OCI-LY7 (cell line): ENCODE measurements at regions not wholly inside any gene's neighbourhood (a gene's known extent, or its start where the extent isn't known, plus 50 kb on each side); places are given as distances from the start of the nearest gene placed in this dataset.

Source experiments
- BruUV-seq: library from RNA; stranded (reverse); fragments of 400-500 nt; replicated peaks from 2 replicates; lab custom pipeline; 2021; lab: Mats Ljungman, UMichigan
- CTCF ChIA-PET: fragments of 300-600 bp; sonication (Branson Sonifier 250); formaldehyde crosslinking; loops from one replicate; lab custom pipeline; 2022; ENCODE audit warnings: antibody characterized with exemption; ENCODE audit not compliant: unreplicated experiment; lab: Charles Lee
- POLR2A ChIA-PET: fragments of 300-600 bp; sonication (Branson Sonifier 250); formaldehyde crosslinking; loops from one replicate; lab custom pipeline; 2022; ENCODE audit warnings: antibody characterized with exemption; lab: Charles Lee
- DNase-seq: peaks from one replicate; pipeline ENCODE4 v3.0.0-alpha.2; 2015; ENCODE audit warnings: low spot score
- H2AFZ ChIP-seq: fragments of 200-600 bp; sonication (generic), shearing (Covaris generic); 2 replicates; pipeline ENCODE4 v1.6.1; 2014; ENCODE audit warnings: mild to moderate bottlenecking, antibody characterized with exemption, low read length, moderate library complexity
- H3K27ac ChIP-seq: fragments of 200-600 bp; sonication (generic); 2 replicates; pipeline ENCODE4 v1.5.1; 2014; ENCODE audit warnings: mixed run types, low read depth, mild to moderate bottlenecking, moderate library complexity, low read length, inconsistent platforms; ENCODE audit not compliant: poor library complexity, severe bottlenecking
- H3K36me3 ChIP-seq: fragments of 200-600 bp; sonication (generic); 2 replicates; pipeline ENCODE4 v1.6.1; 2014; ENCODE audit warnings: mild to moderate bottlenecking, antibody characterized with exemption, low read length, moderate library complexity, mixed read lengths; ENCODE audit not compliant: insufficient read depth
- H3K4me1 ChIP-seq: fragments of 200-600 bp; sonication (generic); 2 replicates; pipeline ENCODE4 v1.5.1; 2014; ENCODE audit warnings: mild to moderate bottlenecking, low read length; ENCODE audit not compliant: insufficient read depth, poor library complexity, severe bottlenecking
- H3K4me2 ChIP-seq: fragments of 200-600 bp; sonication (generic); 2 replicates; pipeline ENCODE4 v1.6.1; 2014; ENCODE audit warnings: mild to moderate bottlenecking, low read length
- H3K4me3 ChIP-seq: fragments of 200-600 bp; sonication (generic); 2 replicates; pipeline ENCODE4 v1.5.1; 2014; ENCODE audit warnings: mild to moderate bottlenecking, low read depth, low read length; ENCODE audit not compliant: poor library complexity, severe bottlenecking
- H3K79me2 ChIP-seq: fragments of 200-600 bp; sonication (generic); 2 replicates; pipeline ENCODE4 v1.6.1; 2016; ENCODE audit warnings: low read depth, mild to moderate bottlenecking, low read length, moderate library complexity, mixed read lengths; ENCODE audit not compliant: insufficient read depth
- H3K9me2 ChIP-seq: fragments of 200-600 bp; sonication (generic); 2 replicates; pipeline ENCODE4 v1.6.1; 2016; ENCODE audit warnings: mild to moderate bottlenecking, low read length, mixed read lengths; ENCODE audit not compliant: insufficient read depth
- H3K9me3 ChIP-seq: fragments of 200-600 bp; sonication (generic); 2 replicates; pipeline ENCODE4 v1.6.1; 2014; ENCODE audit warnings: mild to moderate bottlenecking, mixed run types, low read length, mixed read lengths
- H4K20me1 ChIP-seq: fragments of 200-600 bp; sonication (generic); 2 replicates; pipeline ENCODE4 v1.6.1; 2014; ENCODE audit warnings: mild to moderate bottlenecking, antibody characterized with exemption, low read length, moderate library complexity, mixed read lengths; ENCODE audit not compliant: insufficient read depth
- EZH2phosphoT487 ChIP-seq: fragments of 200-600 bp; sonication (generic); IDR thresholded peaks from 2 replicates; pipeline ENCODE4 v1.6.1; 2018; ENCODE audit warnings: low read depth, borderline replicate concordance, mild to moderate bottlenecking, mixed run types, antibody characterized with exemption, low read length, moderate library complexity, mixed read lengths
- intact Hi-C: fragments of 100-400 bp; cut with micrococcal nuclease; formaldehyde crosslinking; loops from one replicate; pipeline ENCODE4 v1.10.0; 2022; ENCODE audit not compliant: unreplicated experiment
- TF ChIP-seq, protein P1 (sequence below): fragments of 200-600 bp; sonication (generic); conservative IDR thresholded peaks from 2 replicates; pipeline ENCODE4 v1.5.1; 2014; ENCODE audit warnings: mild to moderate bottlenecking, antibody characterized with exemption, low read length, moderate library complexity, mixed read lengths

DNA sequence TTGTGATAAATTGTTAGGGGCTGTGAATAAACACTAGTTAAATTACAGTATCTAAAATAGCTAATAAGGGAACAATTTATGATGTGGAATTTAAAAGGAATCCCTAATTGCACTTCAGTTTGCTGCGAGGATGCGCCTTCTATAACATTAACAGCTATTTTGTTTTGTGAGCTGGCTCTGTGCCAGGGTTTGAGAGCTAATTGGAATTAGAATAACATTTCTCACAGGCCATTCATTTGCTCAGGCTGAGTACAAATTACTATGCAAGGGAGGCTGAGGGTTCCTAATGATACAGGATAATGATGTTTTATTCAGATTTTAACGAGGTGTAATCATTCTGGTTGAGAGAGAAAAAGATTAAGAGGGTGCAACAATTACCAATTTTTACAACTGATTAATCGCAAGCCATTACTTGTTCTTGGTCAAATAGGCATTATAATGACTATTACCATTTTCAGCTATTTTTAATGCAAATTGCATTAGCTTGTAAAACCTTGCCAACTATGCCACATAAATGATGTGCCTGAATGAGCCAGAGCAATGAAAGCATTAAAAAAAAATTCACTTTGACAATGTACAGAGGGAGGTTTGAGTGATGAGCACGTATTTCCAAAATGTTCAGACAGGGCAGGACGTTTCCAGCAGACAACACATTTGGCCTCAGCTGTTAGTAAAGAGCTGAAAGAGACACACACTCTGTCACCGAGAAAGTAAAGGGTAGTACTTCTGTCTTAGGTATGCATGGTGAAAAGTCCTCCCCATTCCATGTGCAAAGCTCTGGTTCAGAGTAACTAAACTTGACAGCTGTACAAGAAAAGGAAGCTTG, 576.5 kb downstream of the TLE1 start:
- CTCF ChIA-PET = no interaction called here
- BruUV-seq = no TSS peak
- intact Hi-C loops = no loop called here
- H3K9me2 ChIP-seq = no peaks in the 10 kb centered on the region
- no peaks in the 10 kb centered on the region for H3K36me3 ChIP-seq
- H3K9me3 ChIP-seq = no peaks in the 10 kb centered on the region
- H2AFZ ChIP-seq = no peak overlapping the region
- POLR2A ChIA-PET = no interaction called here
- H3K27ac ChIP-seq = no peak overlapping the region
- H3K4me1 ChIP-seq = no peaks in the 10 kb centered on the region
- TF ChIP-seq, protein P1, sequence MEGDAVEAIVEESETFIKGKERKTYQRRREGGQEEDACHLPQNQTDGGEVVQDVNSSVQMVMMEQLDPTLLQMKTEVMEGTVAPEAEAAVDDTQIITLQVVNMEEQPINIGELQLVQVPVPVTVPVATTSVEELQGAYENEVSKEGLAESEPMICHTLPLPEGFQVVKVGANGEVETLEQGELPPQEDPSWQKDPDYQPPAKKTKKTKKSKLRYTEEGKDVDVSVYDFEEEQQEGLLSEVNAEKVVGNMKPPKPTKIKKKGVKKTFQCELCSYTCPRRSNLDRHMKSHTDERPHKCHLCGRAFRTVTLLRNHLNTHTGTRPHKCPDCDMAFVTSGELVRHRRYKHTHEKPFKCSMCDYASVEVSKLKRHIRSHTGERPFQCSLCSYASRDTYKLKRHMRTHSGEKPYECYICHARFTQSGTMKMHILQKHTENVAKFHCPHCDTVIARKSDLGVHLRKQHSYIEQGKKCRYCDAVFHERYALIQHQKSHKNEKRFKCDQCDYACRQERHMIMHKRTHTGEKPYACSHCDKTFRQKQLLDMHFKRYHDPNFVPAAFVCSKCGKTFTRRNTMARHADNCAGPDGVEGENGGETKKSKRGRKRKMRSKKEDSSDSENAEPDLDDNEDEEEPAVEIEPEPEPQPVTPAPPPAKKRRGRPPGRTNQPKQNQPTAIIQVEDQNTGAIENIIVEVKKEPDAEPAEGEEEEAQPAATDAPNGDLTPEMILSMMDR = no peak
- TF ChIP-seq EZH2phosphoT487 = no peak
- H4K20me1 ChIP-seq = no peaks in the 10 kb centered on the region
- no peak overlapping the region for H3K4me2 ChIP-seq
- H3K4me3 ChIP-seq = no peak overlapping the region
- no peak for DNase-seq
- H3K79me2 ChIP-seq = no peaks in the 10 kb centered on the region

DNA sequence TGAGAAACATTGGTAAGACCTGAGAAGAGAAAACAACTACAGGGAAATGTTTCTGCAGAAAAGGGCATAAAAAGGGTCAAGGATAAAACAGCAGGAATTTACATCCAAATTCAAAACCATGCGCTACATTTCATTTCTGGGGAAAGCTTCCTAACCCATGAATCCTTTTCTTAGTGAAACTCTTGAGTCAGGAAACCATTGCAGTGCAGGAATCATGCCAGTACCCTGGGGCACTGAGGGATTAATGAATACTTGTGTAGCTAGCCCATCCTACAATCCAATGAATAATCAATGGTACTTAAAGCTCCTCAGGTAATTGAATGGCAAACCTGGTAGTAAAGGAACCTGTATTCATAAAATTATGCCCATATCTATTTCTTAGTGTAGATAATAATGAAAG, 580.5 kb downstream of the TLE1 start:
- POLR2A ChIA-PET = no interaction called here
- CTCF ChIA-PET = no interaction called here
- Histone ChIP-seq H3K4me2 (no peak overlapping the region), H3K9me3 (no peaks in the 10 kb centered on the region), H2AFZ (no peak overlapping the region), H3K79me2 (no peaks in the 10 kb centered on the region), H4K20me1 (no peaks in the 10 kb centered on the region), H3K27ac (no peak overlapping the region), H3K4me1 (no peaks in the 10 kb centered on the region), H3K36me3 (no peaks in the 10 kb centered on the region), H3K4me3 (no peak overlapping the region), H3K9me2 (no peaks in the 10 kb centered on the region)
- BruUV-seq = no TSS peak
- no peak for DNase-seq
- intact Hi-C loops = no loop called here
- TF ChIP-seq EZH2phosphoT487 = no peak
- TF ChIP-seq, protein P1 = no peak

DNA sequence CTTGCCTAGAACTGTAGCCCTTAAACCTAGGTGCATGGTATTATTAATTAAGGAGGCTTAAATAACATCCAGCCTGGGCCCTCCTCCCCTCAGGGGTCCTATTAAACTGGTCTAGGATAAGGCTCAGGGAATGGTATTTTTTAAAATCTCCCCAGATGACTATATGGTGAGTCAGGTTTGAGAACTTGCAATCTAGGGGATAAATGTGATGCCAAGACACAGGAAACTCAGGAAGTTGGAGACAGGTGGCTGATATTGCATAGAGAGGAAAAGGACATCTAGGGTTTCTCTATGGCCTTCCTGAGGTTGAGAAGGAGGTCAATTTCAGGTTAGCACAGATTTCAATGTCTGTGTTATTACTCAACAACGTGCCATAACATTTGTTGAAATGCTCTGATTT, 581.0 kb downstream of the TLE1 start:
- BruUV-seq = no TSS peak
- H3K79me2 ChIP-seq = no peaks in the 10 kb centered on the region
- intact Hi-C loops = no loop called here
- H3K4me3 ChIP-seq = no peak overlapping the region
- no peak for TF ChIP-seq EZH2phosphoT487
- TF ChIP-seq, protein P1 = no peak
- ChIA-PET POLR2A (no interaction called here), CTCF (no interaction called here)
- no peak overlapping the region for H3K4me2 ChIP-seq
- H3K9me2 ChIP-seq = no peaks in the 10 kb centered on the region
- H3K36me3 ChIP-seq = no peaks in the 10 kb centered on the region
- no peaks in the 10 kb centered on the region for H4K20me1 ChIP-seq
- H3K9me3 ChIP-seq = no peaks in the 10 kb centered on the region
- no peak overlapping the region for H3K27ac ChIP-seq
- no peaks in the 10 kb centered on the region for H3K4me1 ChIP-seq
- no peak for DNase-seq
- no peak overlapping the region for H2AFZ ChIP-seq
